VCaP (cell line): ENCODE measurements at regions not wholly inside any gene's neighbourhood (a gene's known extent, or its start where the extent isn't known, plus 50 kb on each side); places are given as distances from the start of the nearest gene placed in this dataset.
A peak's percentile ranks its signal among the peaks of the same experiment; 100 is the strongest.

ENCODE experiments used
- H3K27ac ChIP-seq: fragments of 450-650 bp; 2 replicates; pipeline ENCODE4 v1.5.1; 2017
- CTCF ChIP-seq: fragments of 450-650 bp; conservative IDR thresholded peaks from 2 replicates; pipeline ENCODE4 v1.5.1; 2017; ENCODE audit warnings: mild to moderate bottlenecking, moderate library complexity

DNA sequence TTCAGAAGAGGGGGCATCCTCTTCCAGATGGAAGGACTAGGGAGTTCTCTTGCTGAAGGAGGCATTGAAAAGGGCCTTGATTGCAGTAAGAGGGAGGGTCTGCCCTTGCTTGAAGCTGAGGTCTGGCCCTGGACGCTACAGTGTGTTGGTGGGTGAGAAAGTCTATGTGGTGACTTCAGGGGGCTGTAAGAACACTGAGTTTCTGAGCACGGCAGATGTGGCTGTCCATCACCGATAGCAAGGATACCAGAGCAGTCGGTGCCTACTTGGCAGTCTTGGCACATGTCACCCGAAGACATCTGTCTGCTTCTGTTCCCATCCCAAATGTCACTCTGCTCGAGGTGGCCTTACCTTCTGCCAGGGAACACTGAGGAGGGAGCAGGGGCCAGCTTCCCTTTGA is 631.1 kb upstream of the CFAP20DC start:
- H3K27ac ChIP-seq: no peak overlapping the region
- no peak for TF ChIP-seq CTCF

DNA sequence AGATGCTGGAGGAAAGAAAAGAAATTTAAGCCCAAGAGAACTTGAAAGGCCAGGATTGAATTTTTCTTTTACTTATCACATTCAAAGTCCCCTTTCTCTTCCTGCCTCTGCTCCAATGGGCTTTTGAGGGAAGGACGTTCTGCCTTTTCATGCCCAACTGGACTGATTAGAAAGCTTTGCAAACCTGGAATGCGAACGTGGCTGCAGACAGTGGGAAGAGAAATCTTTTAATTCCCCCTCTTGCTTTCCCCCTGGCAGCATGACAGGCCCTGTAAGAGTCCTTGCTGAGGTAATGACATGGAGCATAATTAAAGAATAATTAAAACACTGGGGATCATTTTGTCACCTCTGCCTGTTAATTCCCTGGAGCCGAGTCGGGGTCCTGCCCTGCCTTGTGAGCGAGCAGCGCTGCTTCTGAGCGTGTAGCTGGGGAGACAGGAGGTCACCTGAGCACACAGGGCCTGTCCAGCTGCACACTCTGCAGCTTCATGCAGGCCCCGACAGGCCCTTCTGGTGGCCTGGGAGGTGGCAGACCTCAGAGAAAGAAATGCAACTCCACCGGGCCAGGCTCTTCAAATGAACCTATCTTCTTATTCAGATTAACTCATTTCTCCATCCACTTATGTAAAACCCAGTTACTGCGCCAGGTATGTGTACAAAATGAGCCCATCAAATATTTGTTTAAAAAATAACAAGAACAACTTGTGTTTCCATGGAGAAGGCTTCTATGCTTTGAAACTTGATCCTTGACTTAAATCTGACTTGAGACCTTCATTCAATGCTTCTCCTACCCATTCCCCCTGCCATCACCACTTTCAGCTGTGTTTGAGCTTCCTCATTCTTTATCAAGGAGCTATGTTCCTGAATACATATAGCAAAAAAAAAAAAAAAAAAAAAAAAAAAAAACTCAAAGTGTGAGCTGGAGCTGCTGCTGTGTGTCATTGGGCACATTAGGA is 628.2 kb upstream of the CFAP20DC start:
- no peak for TF ChIP-seq CTCF
- H3K27ac ChIP-seq: peak overlapping the region; percentile 70

- no peak for TF ChIP-seq CTCF
- no peak overlapping the region for H3K27ac ChIP-seq
Observed at GRCh38 chr3:59675495-59675894, 625.7 kb upstream of the CFAP20DC start.

DNA sequence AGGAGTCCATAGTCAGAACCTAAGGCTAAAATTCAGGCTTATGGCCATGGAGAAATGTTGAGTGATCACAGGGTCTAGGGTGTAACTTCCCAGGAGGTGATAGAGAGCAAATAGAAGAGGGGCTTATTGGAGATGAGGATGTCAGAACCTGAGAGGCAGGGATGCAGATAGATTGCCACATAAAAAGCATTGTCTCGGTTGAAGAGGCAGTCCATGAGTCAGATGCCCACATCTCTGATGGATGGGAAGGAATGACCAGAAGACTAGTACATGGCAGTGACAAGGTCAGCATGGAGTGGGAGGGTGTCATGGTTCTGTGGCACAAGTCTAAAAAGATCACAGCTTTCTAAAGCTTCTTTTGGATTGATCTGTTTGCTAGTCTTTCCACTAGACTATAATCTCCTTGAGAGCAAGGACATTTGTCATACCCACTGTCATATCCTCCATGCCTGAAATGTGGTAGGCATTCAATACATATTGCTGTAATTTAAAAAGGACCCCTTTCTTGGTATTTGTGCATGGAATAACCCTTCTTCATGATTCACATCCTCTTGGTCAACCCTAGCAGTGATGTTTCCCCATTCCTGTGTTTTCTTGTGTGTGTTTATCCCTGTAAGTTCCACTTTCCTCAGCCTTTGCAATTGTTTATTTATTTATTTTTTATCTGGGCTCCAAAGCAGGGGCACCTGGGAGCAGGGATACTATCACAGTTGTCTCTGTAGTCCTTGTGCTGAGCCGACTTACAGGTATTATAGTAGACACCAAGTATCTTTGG is 613.4 kb upstream of the CFAP20DC start:
- H3K27ac ChIP-seq: no peak overlapping the region
- TF ChIP-seq CTCF: no peak

- TF ChIP-seq CTCF: no peak
- no peak overlapping the region for H3K27ac ChIP-seq
Observed at GRCh38 chr3:59660852-59661625, 611.2 kb upstream of the CFAP20DC start.

DNA sequence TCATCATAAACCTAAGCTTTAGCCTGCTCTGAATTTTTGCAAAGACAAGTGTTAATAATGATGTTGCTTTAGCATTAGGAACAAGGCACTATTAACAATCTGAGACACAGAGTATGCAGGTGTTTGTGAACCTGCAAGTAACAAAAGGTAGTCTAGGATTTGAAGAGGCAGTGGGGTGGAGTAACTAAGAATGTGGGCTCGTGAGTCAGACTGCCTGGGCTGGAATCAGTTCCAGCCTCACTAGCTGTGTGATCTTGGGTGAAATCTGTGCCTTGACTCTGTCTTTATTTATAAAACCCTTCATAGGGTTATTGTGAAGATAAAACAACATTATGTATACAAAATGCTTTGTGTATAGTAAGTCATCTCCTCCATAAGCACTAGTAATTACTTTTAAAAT is 610.6 kb upstream of the CFAP20DC start:
- TF ChIP-seq CTCF: no peak
- H3K27ac ChIP-seq: no peak overlapping the region

DNA sequence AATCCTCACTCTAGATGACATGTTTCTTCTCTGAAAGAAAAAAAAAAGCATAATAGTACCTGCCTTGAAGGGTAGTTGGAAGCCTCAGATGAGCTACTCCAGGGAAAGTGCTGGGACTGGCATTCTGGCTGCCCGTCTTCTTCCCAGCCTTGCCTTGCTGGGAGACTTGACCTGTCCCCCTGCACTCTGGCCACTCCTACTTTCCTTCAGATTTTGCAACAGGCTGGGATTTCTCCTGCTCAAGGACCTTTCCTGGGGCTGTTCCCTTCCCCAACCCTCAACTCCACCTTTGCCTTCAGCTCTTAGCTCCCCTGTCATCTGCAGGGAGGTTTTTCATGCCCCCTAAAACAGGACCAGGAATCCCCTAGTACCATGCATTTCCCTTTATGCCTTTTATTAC is 609.9 kb upstream of the CFAP20DC start:
- no peak overlapping the region for H3K27ac ChIP-seq
- TF ChIP-seq CTCF: no peak
